DOHH2 (cell line): ENCODE measurements at regions not wholly inside any gene's neighbourhood (a gene's known extent, or its start where the extent isn't known, plus 50 kb on each side); places are given as distances from the start of the nearest gene placed in this dataset.
"Not testable (repeated sequence)": the region's sequence is repeated elsewhere in the genome, so short reads cannot be mapped to it uniquely, and the experiment has no call there.

Experiments used
- H3F3A ChIP-seq: fragments of 200-600 bp; sonication (generic), shearing (Covaris generic); 2 replicates; pipeline ENCODE4 v1.6.0; 2016; ENCODE audit warnings: antibody characterized with exemption, mild to moderate bottlenecking; ENCODE audit not compliant: control insufficient read depth, insufficient read depth
- H3K27ac ChIP-seq: fragments of 200-600 bp; sonication (generic); 2 replicates; pipeline ENCODE4 v1.5.1; 2014; ENCODE audit warnings: low read depth, mild to moderate bottlenecking, low read length, moderate library complexity
- H3K27me3 ChIP-seq: fragments of 200-600 bp; sonication (generic); 2 replicates; pipeline ENCODE4 v1.6.1; 2014; ENCODE audit warnings: mild to moderate bottlenecking, low read length, mixed read lengths; ENCODE audit not compliant: control insufficient read depth
- H3K36me3 ChIP-seq: fragments of 200-600 bp; sonication (generic); 2 replicates; pipeline ENCODE4 v1.6.1; 2014; ENCODE audit warnings: mild to moderate bottlenecking, low read length, moderate library complexity, mixed read lengths; ENCODE audit not compliant: control insufficient read depth
- H3K4me1 ChIP-seq: fragments of 200-600 bp; sonication (generic); 2 replicates; pipeline ENCODE4 v1.6.1; 2014; ENCODE audit warnings: mild to moderate bottlenecking, low read length, mixed read lengths; ENCODE audit not compliant: control insufficient read depth
- H3K4me2 ChIP-seq: fragments of 200-600 bp; sonication (generic); 2 replicates; pipeline ENCODE4 v1.6.0; 2014; ENCODE audit warnings: mild to moderate bottlenecking, low read length, moderate library complexity
- H3K4me3 ChIP-seq: fragments of 200-600 bp; sonication (generic); 2 replicates; pipeline ENCODE4 v1.5.1; 2014; ENCODE audit warnings: mild to moderate bottlenecking, low read length, mixed read lengths
- H3K79me2 ChIP-seq: fragments of 200-600 bp; sonication (generic); 2 replicates; pipeline ENCODE4 v1.6.1; 2014; ENCODE audit warnings: mild to moderate bottlenecking, low read length, mixed read lengths; ENCODE audit not compliant: control insufficient read depth
- H3K9me2 ChIP-seq: fragments of 200-600 bp; sonication (generic); replicated peaks from 2 replicates; pipeline ENCODE4 v1.6.1; 2014; ENCODE audit warnings: mild to moderate bottlenecking, low read length, mixed read lengths; ENCODE audit not compliant: control insufficient read depth
- H3K9me3 ChIP-seq: fragments of 200-600 bp; sonication (generic); 2 replicates; pipeline ENCODE4 v1.6.1; 2014; ENCODE audit warnings: antibody characterized with exemption, low read length, mixed read lengths; ENCODE audit not compliant: control insufficient read depth, insufficient read depth
- H4K20me1 ChIP-seq: fragments of 200-600 bp; sonication (generic); 2 replicates; pipeline ENCODE4 v1.6.0; 2014; ENCODE audit warnings: low read depth, mild to moderate bottlenecking, antibody characterized with exemption, low read length, moderate library complexity; ENCODE audit not compliant: control insufficient read depth, insufficient read depth
- CTCF ChIP-seq: fragments of 200-600 bp; sonication (generic); IDR thresholded peaks from one replicate; pipeline ENCODE4 v1.5.1; 2014; ENCODE audit warnings: antibody characterized with exemption, mild to moderate bottlenecking, low read depth, low read length; ENCODE audit not compliant: poor library complexity, severe bottlenecking
- EZH2phosphoT487 ChIP-seq: fragments of 200-600 bp; sonication (generic); IDR thresholded peaks from 2 replicates; pipeline ENCODE4 v1.6.1; 2017; ENCODE audit warnings: borderline replicate concordance, mild to moderate bottlenecking, antibody characterized with exemption, low read length, moderate library complexity, mixed read lengths

- Histone ChIP-seq H3K27ac (no peak overlapping the region), H3K9me3 (no peaks in the 10 kb centered on the region), H3K36me3 (no peaks in the 10 kb centered on the region), H4K20me1 (no peaks in the 10 kb centered on the region), H3F3A (no peaks in the 10 kb centered on the region), H3K4me2 (no peak overlapping the region), H3K9me2 (no peaks in the 10 kb centered on the region; the same call in 1 of the 2 replicates), H3K79me2 (no peaks in the 10 kb centered on the region), H3K4me1 (no peaks in the 10 kb centered on the region), H3K4me3 (no peak overlapping the region), H3K27me3 (no peaks in the 10 kb centered on the region)
- TF ChIP-seq CTCF (no peak), EZH2phosphoT487 (no peak)
Observed at GRCh38 chr7:82669141-82669540, 225.6 kb upstream of the CACNA2D1 start.

- TF ChIP-seq CTCF (no peak), EZH2phosphoT487 (no peak)
- H3K4me3 ChIP-seq, result no peak overlapping the region
- H3K4me2 ChIP-seq, result no peak overlapping the region
- H3K9me2 ChIP-seq, result no peaks in the 10 kb centered on the region; the same call in 1 of the 2 replicates
- H3K36me3 ChIP-seq, result no peaks in the 10 kb centered on the region
- H4K20me1 ChIP-seq, result no peaks in the 10 kb centered on the region
- H3K27me3 ChIP-seq, result no peaks in the 10 kb centered on the region
- no peaks in the 10 kb centered on the region for H3K4me1 ChIP-seq
- no peaks in the 10 kb centered on the region for H3K9me3 ChIP-seq
- no peaks in the 10 kb centered on the region for H3F3A ChIP-seq
- H3K27ac ChIP-seq, result no peak overlapping the region
- no peaks in the 10 kb centered on the region for H3K79me2 ChIP-seq
Observed at GRCh38 chr7:82668676-82669075, 225.1 kb upstream of the CACNA2D1 start.

- no peaks in the 10 kb centered on the region for H3K79me2 ChIP-seq
- no peak overlapping the region for H3K27ac ChIP-seq
- no peaks in the 10 kb centered on the region for H4K20me1 ChIP-seq
- no peaks in the 10 kb centered on the region for H3K27me3 ChIP-seq
- TF ChIP-seq CTCF, result no peak
- TF ChIP-seq EZH2phosphoT487, result no peak
- H3F3A ChIP-seq, result no peaks in the 10 kb centered on the region
- H3K36me3 ChIP-seq, result no peaks in the 10 kb centered on the region
- H3K4me2 ChIP-seq, result no peak overlapping the region
- no peaks in the 10 kb centered on the region for H3K4me1 ChIP-seq
- no peaks in the 10 kb centered on the region for H3K9me3 ChIP-seq
- H3K4me3 ChIP-seq, result no peak overlapping the region
- no peaks in the 10 kb centered on the region; the same call in 1 of the 2 replicates for H3K9me2 ChIP-seq
Observed at GRCh38 chr7:82665966-82666507, 222.5 kb upstream of the CACNA2D1 start.

- Histone ChIP-seq H4K20me1 (no peaks in the 10 kb centered on the region), H3F3A (no peaks in the 10 kb centered on the region), H3K4me2 (no peak overlapping the region), H3K9me3 (peaks cover 2% of the 10 kb centered on the region; the same call in 1 of the 2 replicates), H3K9me2 (no peaks in the 10 kb centered on the region), H3K27ac (no peak overlapping the region), H3K36me3 (no peaks in the 10 kb centered on the region), H3K27me3 (no peaks in the 10 kb centered on the region), H3K79me2 (no peaks in the 10 kb centered on the region), H3K4me1 (no peaks in the 10 kb centered on the region), H3K4me3 (no peak overlapping the region)
- TF ChIP-seq EZH2phosphoT487 (no peak), CTCF (no peak)
Observed at GRCh38 chr7:82655965-82656364, 212.4 kb upstream of the CACNA2D1 start.

GRCh38 chr7:82650095-82650494, 206.5 kb upstream of the CACNA2D1 start:
- not testable (repeated sequence) for H3K27me3 ChIP-seq, H3K79me2 ChIP-seq, H4K20me1 ChIP-seq, H3K4me3 ChIP-seq, H3K27ac ChIP-seq, H3K4me1 ChIP-seq, H3K9me3 ChIP-seq, H3F3A ChIP-seq, H3K9me2 ChIP-seq, H3K36me3 ChIP-seq, H3K4me2 ChIP-seq
